ENCODE measurements at regions not wholly inside any gene's neighbourhood (a gene's known extent, or its start where the extent isn't known, plus 50 kb on each side); places are given as distances from the start of the nearest gene placed in this dataset.
"Not testable (repeated sequence)": the region's sequence is repeated elsewhere in the genome, so short reads cannot be mapped to it uniquely, and the experiment has no call there.

- no peaks in the 10 kb centered on the region for H3K4me1 ChIP-seq
- DNase-seq, result no peak
- no peaks in the 10 kb centered on the region for H3K9me3 ChIP-seq
- H3K27ac ChIP-seq, result no peak overlapping the region
- TF ChIP-seq CTCF (IDR thresholded peaks at IDR 0.05), result no peak
- TF ChIP-seq POLR2A (IDR thresholded peaks at IDR 0.05), result no peak
- H3K36me3 ChIP-seq, result no peaks in the 10 kb centered on the region
- H3K4me3 ChIP-seq, result no peak overlapping the region
- H3K27me3 ChIP-seq, result no peaks in the 10 kb centered on the region
- intact Hi-C loops (cut with DNase I; ENCODE audit: low total_unique reads), result no loop called here
Observed at GRCh38 chr16:6735631-6736030, 597.0 kb upstream of the RBFOX1 start.

DNA sequence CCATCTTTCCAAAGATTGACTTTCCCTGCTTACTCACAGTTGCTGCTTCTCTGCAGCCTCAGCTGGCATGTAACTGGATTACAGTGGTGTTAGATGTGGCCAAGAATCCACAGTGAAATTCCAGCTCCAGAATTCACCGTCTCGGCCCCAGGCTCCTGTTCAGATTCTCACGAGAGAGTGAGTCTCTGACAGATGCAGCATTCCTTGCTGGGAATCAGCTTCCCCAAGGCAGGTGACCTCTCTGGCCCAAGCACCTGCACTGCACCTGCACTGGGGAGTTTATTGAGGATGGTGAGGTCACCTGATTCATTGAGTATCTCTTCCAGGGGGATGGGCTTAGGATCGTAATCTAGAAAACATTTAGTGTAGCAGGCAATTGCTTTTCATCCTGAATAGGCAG, 600.5 kb upstream of the RBFOX1 start:
- H3K4me1 ChIP-seq, result no peaks in the 10 kb centered on the region
- no peaks in the 10 kb centered on the region for H3K27me3 ChIP-seq
- intact Hi-C loops (cut with DNase I; ENCODE audit: low total_unique reads), result no loop called here
- TF ChIP-seq POLR2A (IDR thresholded peaks at IDR 0.05) (no peak), CTCF (IDR thresholded peaks at IDR 0.05) (no peak)
- no peaks in the 10 kb centered on the region for H3K9me3 ChIP-seq
- no peak overlapping the region for H3K4me3 ChIP-seq
- no peak overlapping the region for H3K27ac ChIP-seq
- no peak for DNase-seq
- no peaks in the 10 kb centered on the region for H3K36me3 ChIP-seq

DNA sequence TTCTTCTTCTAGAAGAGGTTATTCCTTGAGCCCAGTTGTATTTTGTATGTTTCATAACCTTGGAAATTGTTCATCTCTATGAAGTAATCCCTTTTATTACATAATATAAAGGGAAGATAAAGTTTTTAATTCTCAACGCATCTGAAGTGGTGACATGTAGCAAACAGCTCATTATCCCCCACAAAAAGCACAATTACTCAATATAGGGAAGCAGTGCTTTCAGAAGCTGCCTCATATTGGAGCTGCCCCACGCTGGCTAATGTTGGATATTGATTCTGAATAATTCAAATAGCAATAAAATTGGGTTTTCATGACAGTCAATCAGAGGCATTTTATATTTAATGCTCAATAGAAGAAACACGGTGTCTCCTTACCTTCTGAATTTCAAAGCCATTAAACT, 604.3 kb upstream of the RBFOX1 start:
- no peak overlapping the region for H3K4me3 ChIP-seq
- intact Hi-C loops (cut with DNase I; ENCODE audit: low total_unique reads), result no loop called here
- TF ChIP-seq CTCF (IDR thresholded peaks at IDR 0.05) (no peak), POLR2A (IDR thresholded peaks at IDR 0.05) (no peak)
- H3K27me3 ChIP-seq, result no peaks in the 10 kb centered on the region
- H3K36me3 ChIP-seq, result no peaks in the 10 kb centered on the region
- H3K27ac ChIP-seq, result no peak overlapping the region
- H3K4me1 ChIP-seq, result no peaks in the 10 kb centered on the region
- H3K9me3 ChIP-seq, result no peaks in the 10 kb centered on the region
- DNase-seq, result no peak

- Histone ChIP-seq H3K27me3 (no peaks in the 10 kb centered on the region), H3K9me3 (no peaks in the 10 kb centered on the region), H3K36me3 (no peaks in the 10 kb centered on the region), H3K4me1 (no peaks in the 10 kb centered on the region), H3K4me3 (no peak overlapping the region), H3K27ac (no peak overlapping the region)
- intact Hi-C loops (cut with DNase I; ENCODE audit: low total_unique reads), result no loop called here
- no peak for TF ChIP-seq CTCF (IDR thresholded peaks at IDR 0.05)
- DNase-seq, result no peak
Observed at GRCh38 chr16:6726621-6727020, 606.0 kb upstream of the RBFOX1 start.

DNA sequence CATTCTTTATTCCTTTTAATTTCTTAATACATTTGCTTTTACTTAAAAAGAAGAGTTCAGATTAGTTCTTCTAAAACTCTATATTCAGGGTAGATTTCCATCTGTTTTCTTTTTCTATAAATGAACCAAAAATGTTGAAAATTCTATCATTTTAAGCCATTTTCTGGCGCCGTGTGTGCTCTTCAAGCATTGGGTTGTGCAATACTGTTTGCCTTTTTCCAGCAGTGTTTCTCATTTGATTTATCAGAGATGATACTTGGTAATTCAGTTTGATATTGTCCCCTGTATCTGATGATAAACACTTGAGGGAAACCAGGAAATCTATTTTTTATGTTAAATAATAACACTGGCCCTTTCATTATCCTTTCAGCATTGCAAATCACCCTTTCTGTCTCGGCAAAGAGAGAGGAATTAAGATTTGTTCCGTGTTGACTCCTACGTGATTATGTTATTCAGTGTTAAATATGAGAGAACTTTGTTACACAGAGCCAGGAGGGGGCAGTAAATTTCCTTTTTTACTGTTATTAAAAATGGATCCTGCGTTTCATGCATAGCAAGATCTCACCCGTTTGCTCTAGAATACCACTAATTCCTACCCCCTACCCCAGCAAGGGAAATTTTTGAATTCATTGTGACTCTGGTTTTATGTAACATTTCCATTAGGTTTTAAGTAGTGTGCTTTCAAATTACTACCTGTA, 606.9 kb upstream of the RBFOX1 start:
- intact Hi-C loops (cut with DNase I; ENCODE audit: low total_unique reads), result no loop called here
- H3K27ac ChIP-seq, result no peak overlapping the region
- no peak for DNase-seq

DNA sequence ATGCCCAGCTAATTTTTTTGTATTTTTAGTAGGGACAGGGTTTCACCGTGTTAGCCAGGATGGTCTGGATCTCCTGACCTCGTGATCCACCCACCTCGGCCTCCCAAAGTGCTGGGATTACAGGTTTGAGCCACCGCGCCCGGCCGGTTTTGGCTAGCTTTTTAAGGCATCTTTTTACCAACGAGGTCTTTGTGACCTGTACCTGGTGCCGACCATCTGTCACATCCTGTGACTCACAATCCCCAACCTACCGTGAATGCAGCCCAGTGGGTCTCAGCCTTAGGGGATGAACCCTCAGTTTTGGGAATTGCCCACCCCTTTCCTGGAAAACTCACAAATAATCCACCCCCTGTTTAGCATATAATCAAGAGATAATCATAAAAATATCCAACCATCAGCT, 607.4 kb upstream of the RBFOX1 start:
- H3K4me3 ChIP-seq; intact Hi-C loops (cut with DNase I; ENCODE audit: low total_unique reads); H3K27me3 ChIP-seq; H3K36me3 ChIP-seq; H3K27ac ChIP-seq; DNase-seq; H3K4me1 ChIP-seq; H3K9me3 ChIP-seq: not testable (repeated sequence)

More for the DNA sequence above, 606.9 kb upstream of the RBFOX1 start:
- Histone ChIP-seq H3K27me3 (no peaks in the 10 kb centered on the region), H3K4me3 (no peak overlapping the region), H3K9me3 (no peaks in the 10 kb centered on the region), H3K36me3 (no peaks in the 10 kb centered on the region), H3K4me1 (no peaks in the 10 kb centered on the region)
- TF ChIP-seq CTCF (IDR thresholded peaks at IDR 0.05) (no peak), POLR2A (IDR thresholded peaks at IDR 0.05) (no peak)

All from uterus (tissue), 3 donors.